GM13977 (cell line): ENCODE measurements at regions not wholly inside any gene's neighbourhood (a gene's known extent, or its start where the extent isn't known, plus 50 kb on each side); places are given as distances from the start of the nearest gene placed in this dataset.

Experiments used
- DNase-seq: peaks from one replicate; pipeline ENCODE4 v3.0.0; 2012; ENCODE audit warnings: low spot score
- in situ Hi-C: fragments of 300-500 bp; cut with MboI; formaldehyde crosslinking; loops from one replicate; pipeline ENCODE4 v1.12.0; 2022; ENCODE audit warnings: low sequenced_read_pairs, low pct_unique_long_range_greater_than_20kb, mixed read lengths, inconsistent platforms; ENCODE audit not compliant: unreplicated experiment
- TF ChIP-seq, protein P1 (sequence below): IDR thresholded peaks from 2 replicates; pipeline ENCODE4 v1.5.1; 2012; ENCODE audit warnings: mild to moderate bottlenecking, control low read depth; ENCODE audit not compliant: insufficient read depth; ENCODE audit errors: extremely low read depth, missing control alignments

DNA sequence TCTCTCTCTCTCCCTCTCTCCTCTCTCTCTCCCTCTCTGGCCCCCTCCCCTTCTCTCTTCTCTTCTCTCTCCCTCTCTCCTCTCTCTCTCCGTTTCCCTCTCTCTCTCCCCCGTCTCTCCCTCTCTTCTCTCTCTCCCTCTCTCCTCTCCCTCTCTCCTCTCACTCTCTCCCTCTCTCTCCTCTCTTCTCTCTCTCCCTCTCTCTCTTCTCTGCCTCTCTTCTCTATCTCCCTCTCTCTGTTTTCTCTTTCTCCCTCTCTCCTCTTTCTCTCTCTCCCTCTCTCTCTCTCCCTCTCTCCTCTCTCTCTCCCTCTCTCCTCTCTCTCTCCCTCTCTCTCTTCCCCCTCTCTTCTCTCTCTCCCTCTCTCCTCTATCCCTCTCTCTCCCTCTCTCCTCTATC lies 98.3 kb upstream of the FGF3 start:
- DNase-seq = no peak
- in situ Hi-C loops = loop anchor here (25.0 kb wide), 1 partner anchor 545 kb away; no protein-coding TSS in a partner anchor
- TF ChIP-seq, protein P1, sequence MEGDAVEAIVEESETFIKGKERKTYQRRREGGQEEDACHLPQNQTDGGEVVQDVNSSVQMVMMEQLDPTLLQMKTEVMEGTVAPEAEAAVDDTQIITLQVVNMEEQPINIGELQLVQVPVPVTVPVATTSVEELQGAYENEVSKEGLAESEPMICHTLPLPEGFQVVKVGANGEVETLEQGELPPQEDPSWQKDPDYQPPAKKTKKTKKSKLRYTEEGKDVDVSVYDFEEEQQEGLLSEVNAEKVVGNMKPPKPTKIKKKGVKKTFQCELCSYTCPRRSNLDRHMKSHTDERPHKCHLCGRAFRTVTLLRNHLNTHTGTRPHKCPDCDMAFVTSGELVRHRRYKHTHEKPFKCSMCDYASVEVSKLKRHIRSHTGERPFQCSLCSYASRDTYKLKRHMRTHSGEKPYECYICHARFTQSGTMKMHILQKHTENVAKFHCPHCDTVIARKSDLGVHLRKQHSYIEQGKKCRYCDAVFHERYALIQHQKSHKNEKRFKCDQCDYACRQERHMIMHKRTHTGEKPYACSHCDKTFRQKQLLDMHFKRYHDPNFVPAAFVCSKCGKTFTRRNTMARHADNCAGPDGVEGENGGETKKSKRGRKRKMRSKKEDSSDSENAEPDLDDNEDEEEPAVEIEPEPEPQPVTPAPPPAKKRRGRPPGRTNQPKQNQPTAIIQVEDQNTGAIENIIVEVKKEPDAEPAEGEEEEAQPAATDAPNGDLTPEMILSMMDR = no peak

DNA sequence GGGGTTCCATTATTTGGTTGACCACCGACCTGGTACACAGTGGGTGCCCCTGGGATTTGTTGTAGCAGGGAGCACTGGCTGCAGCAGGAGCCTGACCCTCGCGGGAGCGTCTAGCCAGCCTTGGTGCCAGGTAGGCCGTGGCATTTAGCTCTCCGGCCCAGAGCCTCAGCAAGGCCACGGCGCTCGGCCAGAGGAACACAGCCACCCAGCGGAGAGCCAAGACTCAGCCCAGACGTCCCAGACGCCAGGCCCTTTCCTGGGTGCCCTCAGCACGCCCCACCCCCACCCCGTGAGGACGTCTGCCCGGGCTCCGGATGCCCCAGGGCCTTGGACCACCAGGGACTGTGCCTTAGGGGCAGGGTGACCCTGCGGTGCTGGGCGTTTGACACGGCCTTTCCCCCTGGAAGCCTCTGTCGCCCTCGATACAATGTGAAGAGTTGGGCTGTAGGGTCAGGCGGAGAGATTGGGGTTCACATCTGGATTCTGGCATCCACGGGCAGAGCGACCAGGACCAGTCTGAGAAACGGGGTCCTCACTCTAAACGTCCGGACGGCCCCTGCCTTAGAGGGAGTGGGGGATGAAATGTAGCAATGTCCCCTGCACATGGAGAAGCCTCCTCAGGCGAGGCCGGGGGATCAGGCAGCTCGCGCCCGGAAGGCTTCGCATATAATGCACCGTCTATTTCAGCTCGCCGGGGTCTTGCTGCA lies 99.2 kb upstream of the FGF3 start:
- DNase-seq = no peak
- TF ChIP-seq, protein P1 = no peak
- in situ Hi-C loops = loop anchor here (25.0 kb wide), 1 partner anchor 544 kb away; no protein-coding TSS in a partner anchor

DNA sequence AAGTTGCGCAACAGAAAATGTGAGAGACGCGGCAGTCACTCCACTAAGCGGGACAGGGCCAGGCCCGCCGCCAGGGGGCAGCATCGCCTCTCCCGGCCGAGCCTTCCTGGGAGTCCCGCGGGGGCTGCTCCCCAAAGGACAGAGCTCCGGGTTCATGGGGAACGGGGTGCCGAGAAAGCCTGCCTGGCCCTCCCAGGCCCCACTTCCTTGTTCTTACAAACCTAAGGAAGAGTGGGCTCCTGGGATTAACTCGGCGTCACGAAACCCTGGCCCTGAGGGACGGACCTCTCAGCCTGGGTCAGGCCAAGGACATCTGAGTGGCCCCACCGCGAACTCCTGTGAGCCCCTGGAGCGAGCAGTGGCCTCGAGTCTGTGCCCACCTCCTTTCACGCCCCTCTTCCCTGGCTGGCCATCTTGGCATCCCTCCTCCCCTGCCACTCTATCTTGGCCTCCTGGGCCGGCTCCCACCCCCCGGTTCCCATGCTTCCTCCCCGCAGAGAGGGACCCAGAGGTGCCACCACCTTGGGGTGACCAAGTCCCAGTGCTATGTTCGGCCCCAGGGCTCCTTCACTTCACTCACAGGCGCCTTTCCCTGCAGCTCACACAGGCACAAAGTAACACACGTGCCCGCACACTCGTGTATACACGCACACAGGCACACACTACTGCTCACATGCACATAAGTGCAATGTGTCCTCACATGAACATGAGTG lies 99.9 kb upstream of the FGF3 start:
- in situ Hi-C loops = loop anchor here (25.0 kb wide), 1 partner anchor 543 kb away; no protein-coding TSS in a partner anchor
- TF ChIP-seq, protein P1 = peak; percentile 85
- DNase-seq = peak; percentile 83

DNA sequence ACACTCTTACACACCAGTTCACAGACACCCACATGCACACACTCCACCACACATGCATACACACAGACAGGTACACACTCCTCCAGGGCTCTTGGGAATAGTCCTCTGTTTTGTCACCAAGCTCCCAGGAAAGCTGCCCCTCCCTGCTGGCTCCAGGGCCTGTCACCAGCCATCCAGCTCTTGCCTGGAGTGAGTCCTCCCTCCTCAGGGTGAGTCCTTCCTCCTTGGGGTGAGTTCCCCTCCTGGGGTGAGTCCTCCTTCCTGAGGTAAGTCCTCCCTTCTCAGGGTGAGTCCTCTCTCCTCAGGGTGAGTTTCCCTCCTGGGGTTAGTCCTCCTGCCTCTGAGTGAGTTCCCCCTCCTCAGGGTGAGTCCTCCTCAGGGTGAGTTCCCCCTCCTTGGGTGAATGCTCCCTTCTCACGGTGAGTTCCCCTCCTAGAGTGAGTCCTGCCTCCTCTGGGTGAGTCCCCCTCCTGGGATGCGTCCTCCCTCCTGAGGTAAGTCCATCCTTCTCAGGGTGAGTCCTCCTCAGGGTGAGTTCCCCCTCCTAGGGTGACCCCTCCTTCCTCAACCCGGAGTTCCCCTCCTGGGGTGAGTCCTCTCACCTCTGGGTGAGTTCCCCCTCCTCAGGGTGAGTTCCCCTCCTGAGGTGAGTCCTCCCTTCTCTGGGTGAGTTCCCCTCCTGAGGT lies 100.6 kb upstream of the FGF3 start:
- no peak for DNase-seq
- TF ChIP-seq, protein P1 = no peak
- in situ Hi-C loops = loop anchor here (10.0 to 25.0 kb wide), 2 partner anchors 275 to 542 kb away; no protein-coding TSS in a partner anchor

DNA sequence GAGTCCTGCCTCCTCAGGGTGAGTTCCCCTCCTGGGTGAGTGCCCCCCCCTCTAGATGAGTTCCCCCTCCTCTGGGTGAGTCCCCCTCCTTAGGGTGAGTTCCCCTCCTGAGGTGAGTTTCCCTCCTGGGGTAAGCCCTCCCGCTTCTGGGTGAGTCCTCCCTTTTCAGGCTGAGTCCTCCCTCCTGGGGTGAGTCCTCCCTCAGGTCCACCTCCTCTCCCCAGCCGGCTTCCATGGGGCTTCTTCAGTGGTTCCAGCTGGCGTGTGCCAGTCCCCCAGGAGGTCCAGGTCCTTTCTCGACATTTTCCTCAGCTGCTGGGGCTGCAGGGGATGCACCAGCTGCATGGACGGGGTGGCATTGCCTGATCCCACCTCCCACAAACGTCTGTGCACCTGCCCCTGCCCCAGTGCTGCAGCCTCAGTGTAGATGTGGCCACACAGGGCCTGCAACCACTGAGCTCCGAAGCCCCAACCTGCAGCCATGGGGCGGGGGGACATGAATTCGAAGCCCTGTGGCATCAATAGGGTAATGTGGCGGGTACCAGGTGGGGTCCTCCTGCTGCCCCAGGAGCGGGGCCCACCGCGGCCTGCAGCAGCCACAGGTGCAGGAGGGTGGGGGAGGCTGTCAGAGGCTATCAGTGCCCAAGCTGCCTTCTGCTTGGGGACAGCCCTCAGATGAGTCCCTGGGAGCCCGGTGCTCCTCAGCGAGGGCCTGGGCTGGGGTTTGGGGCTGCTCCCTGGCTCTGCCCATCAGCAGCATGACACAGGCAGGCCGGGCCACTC lies 101.3 kb upstream of the FGF3 start:
- DNase-seq = no peak
- TF ChIP-seq, protein P1 = no peak
- in situ Hi-C loops = loop anchor here (10.0 to 25.0 kb wide), 2 partner anchors 274 to 542 kb away; no protein-coding TSS in a partner anchor
